Gastroesophageal sphincter (tissue), 4 donors: ENCODE measurements at regions not wholly inside any gene's neighbourhood (a gene's known extent, or its start where the extent isn't known, plus 50 kb on each side); places are given as distances from the start of the nearest gene placed in this dataset.

Experiments used
- ATAC-seq: fragments of 150-250 bp; one replicate; pipeline ENCODE4 v1.9.1; 2016; ENCODE audit warnings: mild to moderate bottlenecking, moderate library complexity
- H3K27ac ChIP-seq, 4 donors: fragments of 200-600 bp; sonication (generic) in 3 of 4; 1 replicate in 3 of 4; 2 replicates in 1 of 4; pipeline ENCODE4 v1.5.1; 2016 to 2019
- H3K27me3 ChIP-seq: fragments of 200-600 bp; sonication (generic); one replicate; pipeline ENCODE4 v1.5.1; 2019
- H3K36me3 ChIP-seq, 2 donors: fragments of 200-600 bp; sonication (generic); one replicate each; pipeline ENCODE4 v1.5.1; 2019; ENCODE audit warnings: control low read depth in 1 of 2
- H3K4me1 ChIP-seq, 3 donors: fragments of 200-600 bp; sonication (generic); 1 replicate in 2 of 3; 2 replicates in 1 of 3; pipeline ENCODE4 v1.5.1; 2016 to 2019; ENCODE audit warnings: control low read depth in 2 of 3
- H3K4me3 ChIP-seq, 2 donors: fragments of 200-600 bp; sonication (generic); one replicate each; pipeline ENCODE4 v1.5.1; 2019; ENCODE audit warnings: mild to moderate bottlenecking in 1 of 2, moderate library complexity in 1 of 2
- H3K9me3 ChIP-seq, 3 donors: fragments of 200-600 bp; sonication (generic); one replicate each; pipeline ENCODE4 v1.5.1; 2017 to 2019; ENCODE audit warnings: control low read depth in 2 of 3
- CTCF ChIP-seq, 4 experiments: fragments of 200-600 bp in 2 of 4; fragments of 450-650 bp in 2 of 4; sonication (generic) in 1 of 4; IDR thresholded peaks; one replicate each; pipeline ENCODE4 v1.5.1; 2017 to 2019; ENCODE audit warnings: antibody characterized with exemption in 4 of 4, mild to moderate bottlenecking in 2 of 4, moderate library complexity in 2 of 4
- EP300 ChIP-seq: sonication (generic); formaldehyde crosslinking; IDR thresholded peaks from one replicate; pipeline ENCODE4 v1.6.1; 2017; ENCODE audit warnings: antibody characterized with exemption, mild to moderate bottlenecking
- POLR2A ChIP-seq, 2 donors: fragments of 450-650 bp; IDR thresholded peaks; one replicate each; pipeline ENCODE4 v1.6.1; 2017; ENCODE audit warnings: antibody characterized with exemption in 2 of 2, mild to moderate bottlenecking in 2 of 2, moderate library complexity in 1 of 2
- POLR2AphosphoS5 ChIP-seq: sonication (generic); formaldehyde crosslinking; IDR thresholded peaks from one replicate; pipeline ENCODE4 v1.6.1; 2017; ENCODE audit warnings: antibody characterized with exemption
- WGBS, 2 donors: methylation state at CpG; one replicate each; pipeline ENCODE4 v1.1.5; 2018; ENCODE audit warnings: low coverage in 1 of 2; 5-methylcytosine and 5-hydroxymethylcytosine counted together

DNA sequence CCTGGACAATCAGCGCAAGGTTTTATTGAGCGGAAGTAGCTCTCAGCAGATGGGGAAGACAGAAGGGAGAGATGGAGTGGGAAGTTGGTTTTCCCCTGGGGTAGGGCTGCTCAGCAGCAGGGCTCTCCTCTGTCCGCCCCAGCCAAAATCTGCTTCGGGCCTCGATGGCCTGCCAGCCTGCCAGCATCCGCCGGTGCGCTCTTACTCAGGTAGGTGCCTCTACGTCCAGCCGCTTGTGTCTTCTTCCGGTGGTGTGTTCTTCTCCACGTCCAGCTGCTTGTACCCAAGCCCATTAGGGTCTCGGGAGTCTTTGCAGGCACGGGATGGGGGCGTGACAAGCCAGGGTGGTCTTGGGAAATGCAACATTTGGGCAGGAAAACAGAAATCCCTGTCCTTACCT, 1340.0 kb upstream of the MAP3K7 start:
- Histone ChIP-seq H3K27ac (no peak overlapping the region), H3K4me1 (no peaks in the 10 kb centered on the region), H3K27me3 (no peaks in the 10 kb centered on the region), H3K36me3 (no peaks in the 10 kb centered on the region), H3K4me3 (no peak overlapping the region), H3K9me3 (no peaks in the 10 kb centered on the region)
- 60 to 96% methylated on average over 1 to 11 of the region's 15 CpGs for WGBS, 2 donors
- ATAC-seq, result no peak
- TF ChIP-seq POLR2A (IDR thresholded peaks at IDR 0.05) (no peak), CTCF (IDR thresholded peaks at IDR 0.05) (no peak), POLR2AphosphoS5 (no peak), EP300 (no peak)

GRCh38 chr6:91926361-91926760, 1339.5 kb upstream of the MAP3K7 start:
- Histone ChIP-seq H3K36me3 (no peaks in the 10 kb centered on the region), H3K9me3 (no peaks in the 10 kb centered on the region), H3K4me1 (no peaks in the 10 kb centered on the region), H3K4me3 (no peak overlapping the region), H3K27me3 (no peaks in the 10 kb centered on the region), H3K27ac (no peak overlapping the region)
- 83 to 85% methylated on average over 2 to 9 of the region's 10 CpGs for WGBS, 2 donors
- TF ChIP-seq POLR2A (IDR thresholded peaks at IDR 0.05), result no peak
- TF ChIP-seq EP300, result no peak
- no peak for TF ChIP-seq POLR2AphosphoS5
- TF ChIP-seq CTCF (IDR thresholded peaks at IDR 0.05), result no peak
- ATAC-seq, result no peak

- Histone ChIP-seq H3K4me1 (no peaks in the 10 kb centered on the region), H3K4me3 (no peak overlapping the region), H3K27me3 (no peaks in the 10 kb centered on the region), H3K36me3 (no peaks in the 10 kb centered on the region), H3K9me3 (peaks cover 0 to 3% (median 0%) of the 10 kb centered on the region in 3 donors), H3K27ac (no peak overlapping the region)
- TF ChIP-seq CTCF (IDR thresholded peaks at IDR 0.05), result no peak
- no peak for TF ChIP-seq POLR2A (IDR thresholded peaks at IDR 0.05)
- no peak for TF ChIP-seq EP300
- TF ChIP-seq POLR2AphosphoS5, result no peak
- WGBS, 2 donors, result 89 to 100% methylated on average over 1 to 2 of the region's 2 CpGs
- ATAC-seq, result no peak
These were observed 1325.1 kb upstream of the MAP3K7 start for GRCh38 chr6:91911945-91912344.

DNA sequence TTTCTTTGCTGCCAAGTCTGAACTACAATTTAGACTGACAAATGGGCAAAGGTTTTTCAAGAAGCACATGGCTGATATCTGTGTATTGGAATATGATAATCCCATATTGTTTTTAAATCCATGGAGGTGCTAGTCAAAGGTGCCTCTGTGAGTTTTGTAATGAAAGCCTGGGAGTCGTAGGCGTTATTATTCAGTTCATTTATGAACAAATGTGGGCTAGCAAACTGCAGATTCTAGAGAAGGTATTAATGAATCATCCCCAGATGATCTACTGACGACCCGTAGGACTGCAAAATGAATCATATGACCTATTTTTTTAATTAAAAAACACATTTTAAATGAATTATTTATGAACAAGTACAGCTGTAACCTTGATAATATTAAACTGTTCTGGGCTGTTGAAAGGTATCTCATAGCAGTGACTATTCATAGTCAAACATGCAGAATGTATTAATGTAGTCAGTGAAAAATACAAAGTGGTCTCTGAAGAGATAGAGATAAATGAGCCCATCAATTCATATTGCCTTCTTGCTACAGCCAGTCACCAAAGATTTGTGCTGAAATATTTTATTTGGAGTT, 1317.8 kb upstream of the MAP3K7 start:
- H3K4me3 ChIP-seq, result no peak overlapping the region
- no peaks in the 10 kb centered on the region for H3K9me3 ChIP-seq
- TF ChIP-seq POLR2AphosphoS5 (no peak), EP300 (no peak), POLR2A (IDR thresholded peaks at IDR 0.05) (no peak), CTCF (IDR thresholded peaks at IDR 0.05) (no peak)
- H3K27me3 ChIP-seq, result no peaks in the 10 kb centered on the region
- no peaks in the 10 kb centered on the region for H3K36me3 ChIP-seq
- no peak overlapping the region for H3K27ac ChIP-seq
- ATAC-seq, result no peak
- no peaks in the 10 kb centered on the region for H3K4me1 ChIP-seq
- 56 to 65% methylated on average over 4 of the region's 4 CpGs for WGBS, 2 donors

GRCh38 chr6:91895599-91896285, 1308.9 kb upstream of the MAP3K7 start:
- ATAC-seq, result no peak
- no peak overlapping the region for H3K4me3 ChIP-seq
- no peaks in the 10 kb centered on the region for H3K27me3 ChIP-seq
- peaks cover 0 to 10% (median 0%) of the 10 kb centered on the region in 3 donors for H3K9me3 ChIP-seq
- no peak overlapping the region for H3K27ac ChIP-seq
- TF ChIP-seq POLR2AphosphoS5 (no peak), CTCF (IDR thresholded peaks at IDR 0.05) (no peak), POLR2A (IDR thresholded peaks at IDR 0.05) (no peak), EP300 (no peak)
- no peaks in the 10 kb centered on the region for H3K4me1 ChIP-seq
- 27 to 46% methylated on average over 5 to 6 of the region's 6 CpGs for whole genome bisulfite sequencing, 2 donors
- no peaks in the 10 kb centered on the region for H3K36me3 ChIP-seq
